ENCODE measurements at regions not wholly inside any gene's neighbourhood (a gene's known extent, or its start where the extent isn't known, plus 50 kb on each side); places are given as distances from the start of the nearest gene placed in this dataset.

DNA sequence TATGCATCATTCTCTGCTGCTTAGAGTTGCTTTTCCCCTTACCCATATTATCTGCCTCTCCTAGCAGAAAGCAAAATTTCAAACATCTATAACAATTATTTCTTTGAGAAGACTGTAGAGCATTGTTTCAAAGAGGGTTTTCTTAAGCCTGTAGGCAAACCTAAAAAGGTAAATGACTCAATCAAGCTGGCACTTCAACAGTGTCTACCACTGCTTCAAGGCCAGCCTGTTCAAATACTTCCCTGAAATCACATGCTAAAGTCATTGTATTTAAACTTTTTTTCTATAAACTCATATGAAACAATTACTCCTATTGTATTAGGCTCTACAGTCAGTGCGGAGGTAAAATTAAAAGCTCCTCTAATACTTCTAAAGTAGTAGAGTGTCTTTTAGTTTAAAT is 87.1 kb downstream of the OGFRL1 start:
- TF ChIP-seq POLR2AphosphoS5 (IDR thresholded peaks at IDR 0.05; ENCODE audit: low read depth, low read length) (no peak), TAF1 (IDR thresholded peaks at IDR 0.05; ENCODE audit: borderline replicate concordance, insufficient read depth, low read length) (no peak), FOXP2 (optimal IDR thresholded peaks at IDR 0.05; ENCODE audit: borderline replicate concordance, extremely low read depth, extremely low read length, insufficient read depth) (no peak), SIN3A (IDR thresholded peaks at IDR 0.05; ENCODE audit: borderline replicate concordance, insufficient read depth, low read length) (no peak)
- TF ChIP-seq, protein P1, sequence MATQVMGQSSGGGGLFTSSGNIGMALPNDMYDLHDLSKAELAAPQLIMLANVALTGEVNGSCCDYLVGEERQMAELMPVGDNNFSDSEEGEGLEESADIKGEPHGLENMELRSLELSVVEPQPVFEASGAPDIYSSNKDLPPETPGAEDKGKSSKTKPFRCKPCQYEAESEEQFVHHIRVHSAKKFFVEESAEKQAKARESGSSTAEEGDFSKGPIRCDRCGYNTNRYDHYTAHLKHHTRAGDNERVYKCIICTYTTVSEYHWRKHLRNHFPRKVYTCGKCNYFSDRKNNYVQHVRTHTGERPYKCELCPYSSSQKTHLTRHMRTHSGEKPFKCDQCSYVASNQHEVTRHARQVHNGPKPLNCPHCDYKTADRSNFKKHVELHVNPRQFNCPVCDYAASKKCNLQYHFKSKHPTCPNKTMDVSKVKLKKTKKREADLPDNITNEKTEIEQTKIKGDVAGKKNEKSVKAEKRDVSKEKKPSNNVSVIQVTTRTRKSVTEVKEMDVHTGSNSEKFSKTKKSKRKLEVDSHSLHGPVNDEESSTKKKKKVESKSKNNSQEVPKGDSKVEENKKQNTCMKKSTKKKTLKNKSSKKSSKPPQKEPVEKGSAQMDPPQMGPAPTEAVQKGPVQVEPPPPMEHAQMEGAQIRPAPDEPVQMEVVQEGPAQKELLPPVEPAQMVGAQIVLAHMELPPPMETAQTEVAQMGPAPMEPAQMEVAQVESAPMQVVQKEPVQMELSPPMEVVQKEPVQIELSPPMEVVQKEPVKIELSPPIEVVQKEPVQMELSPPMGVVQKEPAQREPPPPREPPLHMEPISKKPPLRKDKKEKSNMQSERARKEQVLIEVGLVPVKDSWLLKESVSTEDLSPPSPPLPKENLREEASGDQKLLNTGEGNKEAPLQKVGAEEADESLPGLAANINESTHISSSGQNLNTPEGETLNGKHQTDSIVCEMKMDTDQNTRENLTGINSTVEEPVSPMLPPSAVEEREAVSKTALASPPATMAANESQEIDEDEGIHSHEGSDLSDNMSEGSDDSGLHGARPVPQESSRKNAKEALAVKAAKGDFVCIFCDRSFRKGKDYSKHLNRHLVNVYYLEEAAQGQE (IDR thresholded peaks at IDR 0.05; ENCODE audit: insufficient read depth in 1 of 2, low read depth in 2 of 2, low read length in 2 of 2): no peak

GRCh38 chr6:71376830-71377229 is 88.2 kb downstream of the OGFRL1 start:
- TF ChIP-seq POLR2AphosphoS5 (IDR thresholded peaks at IDR 0.05; ENCODE audit: low read depth, low read length) (no peak), TAF1 (IDR thresholded peaks at IDR 0.05; ENCODE audit: borderline replicate concordance, insufficient read depth, low read length) (no peak), SIN3A (IDR thresholded peaks at IDR 0.05; ENCODE audit: borderline replicate concordance, insufficient read depth, low read length) (no peak), FOXP2 (optimal IDR thresholded peaks at IDR 0.05; ENCODE audit: borderline replicate concordance, extremely low read depth, extremely low read length, insufficient read depth) (no peak)
- TF ChIP-seq, protein P1 (IDR thresholded peaks at IDR 0.05; ENCODE audit: insufficient read depth in 1 of 2, low read depth in 2 of 2, low read length in 2 of 2): no peak

DNA sequence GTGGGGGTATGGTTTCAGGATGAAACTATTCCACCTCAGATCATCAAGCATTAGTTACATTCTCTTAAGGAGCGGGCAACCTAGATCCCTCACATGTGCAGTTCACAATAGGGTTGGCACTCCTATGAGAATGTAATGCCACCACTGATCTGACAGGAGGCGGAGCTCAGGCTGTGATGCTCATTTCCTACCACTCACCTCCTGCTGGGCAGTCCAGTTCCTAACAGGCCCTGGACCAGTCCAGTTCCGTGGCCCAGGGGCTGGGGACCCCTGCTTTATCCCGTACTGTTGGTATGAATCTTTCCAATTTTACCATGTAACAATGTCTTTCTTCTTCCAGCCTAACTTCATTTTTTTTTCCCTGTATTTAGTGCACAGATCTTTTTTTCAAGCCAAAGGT is 94.9 kb downstream of the OGFRL1 start:
- TF ChIP-seq POLR2AphosphoS5 (IDR thresholded peaks at IDR 0.05; ENCODE audit: low read depth, low read length) (no peak), FOXP2 (optimal IDR thresholded peaks at IDR 0.05; ENCODE audit: borderline replicate concordance, extremely low read depth, extremely low read length, insufficient read depth) (no peak), TAF1 (IDR thresholded peaks at IDR 0.05; ENCODE audit: borderline replicate concordance, insufficient read depth, low read length) (no peak), SIN3A (IDR thresholded peaks at IDR 0.05; ENCODE audit: borderline replicate concordance, insufficient read depth, low read length) (no peak)
- TF ChIP-seq, protein P1 (IDR thresholded peaks at IDR 0.05; ENCODE audit: insufficient read depth in 1 of 2, low read depth in 2 of 2, low read length in 2 of 2): no peak

- TF ChIP-seq, protein P1 (IDR thresholded peaks at IDR 0.05; ENCODE audit: insufficient read depth in 1 of 2, low read depth in 2 of 2, low read length in 2 of 2): no peak
- TF ChIP-seq FOXP2 (optimal IDR thresholded peaks at IDR 0.05; ENCODE audit: borderline replicate concordance, extremely low read depth, extremely low read length, insufficient read depth): no peak
- TF ChIP-seq TAF1 (IDR thresholded peaks at IDR 0.05; ENCODE audit: borderline replicate concordance, insufficient read depth, low read length): no peak
Measured at GRCh38 chr6:71383901-71384489, 95.4 kb downstream of the OGFRL1 start.

Measured in PFSK-1 (cell line).